ENCODE measurements at regions not wholly inside any gene's neighbourhood (a gene's known extent, or its start where the extent isn't known, plus 50 kb on each side); places are given as distances from the start of the nearest gene placed in this dataset.

DNA sequence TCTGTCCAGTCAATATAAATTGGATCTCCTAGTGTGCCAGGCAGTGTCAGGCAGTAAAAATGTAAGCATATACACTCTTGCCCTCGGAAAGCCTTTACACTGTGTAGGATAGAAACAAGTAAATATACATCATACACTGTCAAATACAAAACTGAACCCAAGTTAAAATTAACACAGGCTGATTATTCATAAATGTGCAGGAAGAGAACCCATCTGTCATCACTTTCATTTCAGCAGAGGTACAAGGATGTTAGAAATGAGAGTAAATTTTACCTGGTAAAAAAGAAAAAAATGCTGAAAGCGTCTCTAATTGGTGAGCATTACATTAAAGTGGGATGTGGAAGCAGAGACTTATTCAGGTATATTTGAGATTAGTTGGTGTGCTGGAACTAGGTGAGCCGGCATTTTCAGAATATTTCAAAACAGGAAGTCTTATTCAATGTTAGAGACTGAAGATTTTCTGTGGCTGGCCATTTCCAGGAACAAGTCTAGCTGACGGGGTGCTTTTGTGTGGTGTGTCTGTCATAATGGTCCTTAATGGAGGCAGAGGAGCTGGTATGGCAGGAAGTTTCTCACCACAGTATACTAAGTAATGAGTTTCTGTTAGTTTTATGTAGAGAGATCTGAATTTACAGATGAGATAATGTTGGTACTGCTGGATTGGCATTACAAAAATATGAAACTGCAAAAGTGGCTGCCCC, 192.6 kb downstream of the CASP12 start:
- no peaks in the 10 kb centered on the region for H3K9me3 ChIP-seq (ENCODE audit: low read length)
- CTCF ChIA-PET = no interaction called here
- H3K4me1 ChIP-seq (ENCODE audit: insufficient read depth, low read length) = no peaks in the 10 kb centered on the region
- intact Hi-C loops (cut with micrococcal nuclease) = no loop called here
- H4K20me1 ChIP-seq (ENCODE audit: low read length) = no peaks in the 10 kb centered on the region
- no peak overlapping the region for H3K4me3 ChIP-seq (ENCODE audit: low read length)
- H3K27me3 ChIP-seq (ENCODE audit: low read length) = no peaks in the 10 kb centered on the region
- H2AFZ ChIP-seq (ENCODE audit: low read length) = peak overlapping the region; percentile 49
- no peak overlapping the region for H3K9ac ChIP-seq (ENCODE audit: low read length)
- H3K4me2 ChIP-seq (ENCODE audit: low read length) = 0 out of 2 replicates have a peak overlapping the region, but pooled peaks have one; percentile 2
- no peaks in the 10 kb centered on the region for H3K36me3 ChIP-seq (ENCODE audit: low read depth, low read length)
- H3K79me2 ChIP-seq (ENCODE audit: low read length) = no peaks in the 10 kb centered on the region
- POLR2A ChIA-PET (ENCODE audit: unreplicated experiment) = no interaction called here
- no peak overlapping the region for H3K27ac ChIP-seq (ENCODE audit: low read length)
- ATAC-seq (peak; percentile 22; the same call in 1 of the 2 replicates), DNase-seq (peak; percentile 12)
- TF ChIP-seq EZH2 (IDR thresholded peaks at IDR 0.05; ENCODE audit: low read length, unreplicated experiment) = no peak
- TF ChIP-seq, protein P1, sequence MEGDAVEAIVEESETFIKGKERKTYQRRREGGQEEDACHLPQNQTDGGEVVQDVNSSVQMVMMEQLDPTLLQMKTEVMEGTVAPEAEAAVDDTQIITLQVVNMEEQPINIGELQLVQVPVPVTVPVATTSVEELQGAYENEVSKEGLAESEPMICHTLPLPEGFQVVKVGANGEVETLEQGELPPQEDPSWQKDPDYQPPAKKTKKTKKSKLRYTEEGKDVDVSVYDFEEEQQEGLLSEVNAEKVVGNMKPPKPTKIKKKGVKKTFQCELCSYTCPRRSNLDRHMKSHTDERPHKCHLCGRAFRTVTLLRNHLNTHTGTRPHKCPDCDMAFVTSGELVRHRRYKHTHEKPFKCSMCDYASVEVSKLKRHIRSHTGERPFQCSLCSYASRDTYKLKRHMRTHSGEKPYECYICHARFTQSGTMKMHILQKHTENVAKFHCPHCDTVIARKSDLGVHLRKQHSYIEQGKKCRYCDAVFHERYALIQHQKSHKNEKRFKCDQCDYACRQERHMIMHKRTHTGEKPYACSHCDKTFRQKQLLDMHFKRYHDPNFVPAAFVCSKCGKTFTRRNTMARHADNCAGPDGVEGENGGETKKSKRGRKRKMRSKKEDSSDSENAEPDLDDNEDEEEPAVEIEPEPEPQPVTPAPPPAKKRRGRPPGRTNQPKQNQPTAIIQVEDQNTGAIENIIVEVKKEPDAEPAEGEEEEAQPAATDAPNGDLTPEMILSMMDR (conservative IDR thresholded peaks at IDR 0.05; ENCODE audit: low read depth, low read length) = no peak
- no peak for TF ChIP-seq EZH2phosphoT487 (IDR thresholded peaks at IDR 0.05; ENCODE audit: borderline replicate concordance, low read length)
- no TSS peak for BruUV-seq (replicated peaks)
- no peaks in the 10 kb centered on the region for H3F3A ChIP-seq (ENCODE audit: low read length, unreplicated experiment)
- 0 out of 2 replicates have a peak, but pooled peaks cover 3% of the 10 kb centered on the region for H3K9me2 ChIP-seq (replicated peaks; ENCODE audit: low read length)

DNA sequence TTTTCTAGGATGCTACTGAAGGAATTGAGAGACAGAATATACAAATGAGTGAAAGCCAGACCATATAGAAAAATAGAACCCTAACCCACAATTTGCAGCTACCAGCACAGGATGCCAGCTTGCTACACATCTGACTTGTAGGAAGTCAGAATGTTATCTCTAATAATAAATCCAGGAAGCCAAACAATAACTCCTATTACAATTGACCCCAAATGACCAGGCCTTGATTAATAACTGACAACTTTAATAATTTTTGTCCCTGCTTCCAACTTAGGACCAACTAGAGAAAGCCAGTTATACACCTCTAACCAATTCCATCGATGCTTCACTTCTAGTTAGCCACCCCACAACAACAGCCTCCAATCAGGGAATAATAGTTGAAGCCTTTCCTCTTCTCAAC, 193.4 kb downstream of the CASP12 start:
- ATAC-seq (no peak), DNase-seq (no peak)
- POLR2A ChIA-PET (ENCODE audit: unreplicated experiment) = no interaction called here
- no peaks in the 10 kb centered on the region for H3K79me2 ChIP-seq (ENCODE audit: low read length)
- H3K4me1 ChIP-seq (ENCODE audit: insufficient read depth, low read length) = no peaks in the 10 kb centered on the region
- H3K9ac ChIP-seq (ENCODE audit: low read length) = no peak overlapping the region
- no peaks in the 10 kb centered on the region for H3K36me3 ChIP-seq (ENCODE audit: low read depth, low read length)
- peak overlapping the region; percentile 49; the same call in 1 of the 2 replicates for H2AFZ ChIP-seq (ENCODE audit: low read length)
- no peaks in the 10 kb centered on the region for H3K9me3 ChIP-seq (ENCODE audit: low read length)
- H3F3A ChIP-seq (ENCODE audit: low read length, unreplicated experiment) = no peaks in the 10 kb centered on the region
- no peak for TF ChIP-seq EZH2 (IDR thresholded peaks at IDR 0.05; ENCODE audit: low read length, unreplicated experiment)
- TF ChIP-seq, protein P1 (conservative IDR thresholded peaks at IDR 0.05; ENCODE audit: low read depth, low read length) = no peak
- TF ChIP-seq EZH2phosphoT487 (IDR thresholded peaks at IDR 0.05; ENCODE audit: borderline replicate concordance, low read length) = no peak
- H3K27ac ChIP-seq (ENCODE audit: low read length) = no peak overlapping the region
- intact Hi-C loops (cut with micrococcal nuclease) = no loop called here
- H3K9me2 ChIP-seq (replicated peaks; ENCODE audit: low read length) = 0 out of 2 replicates have a peak, but pooled peaks cover 3% of the 10 kb centered on the region
- BruUV-seq (replicated peaks) = no TSS peak
- no peaks in the 10 kb centered on the region for H3K27me3 ChIP-seq (ENCODE audit: low read length)
- H3K4me2 ChIP-seq (ENCODE audit: low read length) = no peak overlapping the region
- H3K4me3 ChIP-seq (ENCODE audit: low read length) = no peak overlapping the region
- no peaks in the 10 kb centered on the region for H4K20me1 ChIP-seq (ENCODE audit: low read length)
- CTCF ChIA-PET = no interaction called here

DNA sequence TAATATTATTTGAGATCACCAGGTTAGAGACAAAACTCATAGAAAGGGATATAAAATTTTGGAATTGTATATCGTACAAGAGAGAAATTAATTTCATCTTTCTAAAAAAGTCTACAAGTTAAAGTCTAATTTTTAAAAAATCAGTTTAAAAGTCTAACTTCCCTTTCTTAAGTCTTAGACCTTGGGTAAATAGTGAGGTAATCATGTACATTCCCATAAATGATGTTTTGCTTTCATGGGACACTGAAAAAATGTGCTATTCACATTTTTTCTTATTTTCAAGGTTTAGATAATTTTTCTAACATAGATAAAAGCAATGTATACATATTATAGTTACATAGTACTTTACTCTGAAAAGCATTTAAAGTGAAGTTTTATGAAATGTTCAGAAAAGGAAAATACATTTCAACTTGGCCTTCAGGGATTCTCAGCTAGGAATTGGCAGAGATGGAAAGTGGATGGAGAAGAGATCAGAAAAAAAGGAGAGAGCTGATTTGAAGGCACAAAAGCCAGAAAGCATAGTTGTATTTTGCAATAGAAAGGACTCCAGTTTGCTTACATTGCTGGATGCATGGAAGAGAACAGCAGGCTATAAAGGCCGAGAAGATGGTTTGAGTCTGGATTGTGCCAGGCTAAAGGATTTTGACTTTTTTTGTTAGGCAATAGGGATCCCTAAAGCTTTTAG, 194.0 kb downstream of the CASP12 start:
- H3K9me3 ChIP-seq (ENCODE audit: low read length) = no peaks in the 10 kb centered on the region
- 0 out of 2 replicates have a peak, but pooled peaks cover 3% of the 10 kb centered on the region for H3K9me2 ChIP-seq (replicated peaks; ENCODE audit: low read length)
- POLR2A ChIA-PET (ENCODE audit: unreplicated experiment) = no interaction called here
- intact Hi-C loops (cut with micrococcal nuclease) = no loop called here
- H4K20me1 ChIP-seq (ENCODE audit: low read length) = no peaks in the 10 kb centered on the region
- no peaks in the 10 kb centered on the region for H3F3A ChIP-seq (ENCODE audit: low read length, unreplicated experiment)
- no peaks in the 10 kb centered on the region for H3K36me3 ChIP-seq (ENCODE audit: low read depth, low read length)
- H3K4me2 ChIP-seq (ENCODE audit: low read length) = no peak overlapping the region
- H3K27me3 ChIP-seq (ENCODE audit: low read length) = no peaks in the 10 kb centered on the region
- H3K27ac ChIP-seq (ENCODE audit: low read length) = no peak overlapping the region
- no peak for DNase-seq
- no peak for ATAC-seq
- BruUV-seq (replicated peaks) = no TSS peak
- TF ChIP-seq EZH2phosphoT487 (IDR thresholded peaks at IDR 0.05; ENCODE audit: borderline replicate concordance, low read length) (no peak), EZH2 (IDR thresholded peaks at IDR 0.05; ENCODE audit: low read length, unreplicated experiment) (no peak)
- TF ChIP-seq, protein P1 (conservative IDR thresholded peaks at IDR 0.05; ENCODE audit: low read depth, low read length) = no peak
- H3K4me1 ChIP-seq (ENCODE audit: insufficient read depth, low read length) = no peaks in the 10 kb centered on the region
- H2AFZ ChIP-seq (ENCODE audit: low read length) = no peak overlapping the region
- no peaks in the 10 kb centered on the region for H3K79me2 ChIP-seq (ENCODE audit: low read length)
- H3K9ac ChIP-seq (ENCODE audit: low read length) = no peak overlapping the region
- CTCF ChIA-PET = no interaction called here
- no peak overlapping the region for H3K4me3 ChIP-seq (ENCODE audit: low read length)

All from PC-3 (cell line).